Hepatocyte (in vitro differentiated cells): ENCODE measurements at regions not wholly inside any gene's neighbourhood (a gene's known extent, or its start where the extent isn't known, plus 50 kb on each side); places are given as distances from the start of the nearest gene placed in this dataset.

Experiments
- CTCF ChIP-seq: fragments of 200-600 bp; sonication (generic); IDR thresholded peaks from 2 replicates; pipeline ENCODE4 v1.5.1; 2016; ENCODE audit warnings: antibody characterized with exemption, mild to moderate bottlenecking; ENCODE audit not compliant: poor library complexity
- EZH2 ChIP-seq: fragments of 200-600 bp; sonication (generic); IDR thresholded peaks from 2 replicates; pipeline ENCODE4 v1.6.1; 2016; ENCODE audit warnings: antibody characterized with exemption, mild to moderate bottlenecking, borderline replicate concordance
- EZH2phosphoT487 ChIP-seq: fragments of 200-600 bp; sonication (generic); IDR thresholded peaks from one replicate; pipeline ENCODE4 v1.6.1; 2018; ENCODE audit warnings: antibody characterized with exemption, mild to moderate bottlenecking, low read depth, moderate library complexity; ENCODE audit not compliant: unreplicated experiment, severe bottlenecking

GRCh38 chr18:5060543-5060942 lies 136.5 kb downstream of the AKAIN1 start:
- no peak for TF ChIP-seq CTCF
- no peak for TF ChIP-seq EZH2
- TF ChIP-seq EZH2phosphoT487, result no peak
